Trophoblast cell (in vitro differentiated cells and primary cell): ENCODE measurements at regions not wholly inside any gene's neighbourhood (a gene's known extent, or its start where the extent isn't known, plus 50 kb on each side); places are given as distances from the start of the nearest gene placed in this dataset.

Experiments
- DNase-seq, 2 donors: peaks; one replicate each; pipeline ENCODE4 v3.0.0-alpha.2; 2016
- H2AFZ ChIP-seq: 2 replicates; pipeline ENCODE4 v1.6.1; 2013; ENCODE audit warnings: low read length, moderate library complexity, mild to moderate bottlenecking; ENCODE audit not compliant: insufficient read depth, poor library complexity
- H2AK5ac ChIP-seq: 2 replicates; pipeline ENCODE4 v1.6.1; 2013; ENCODE audit warnings: mild to moderate bottlenecking, low read length
- H2BK120ac ChIP-seq: 2 replicates; pipeline ENCODE4 v1.6.1; 2013; ENCODE audit warnings: low read length, mild to moderate bottlenecking, moderate library complexity; ENCODE audit not compliant: insufficient read depth, poor library complexity
- H2BK12ac ChIP-seq: 2 replicates; pipeline ENCODE4 v1.6.1; 2013; ENCODE audit warnings: mild to moderate bottlenecking, low read length, moderate library complexity
- H2BK5ac ChIP-seq: 2 replicates; pipeline ENCODE4 v1.6.1; 2013; ENCODE audit warnings: low read length, low read depth, moderate library complexity, mild to moderate bottlenecking; ENCODE audit not compliant: poor library complexity
- H3K14ac ChIP-seq: 2 replicates; pipeline ENCODE4 v1.6.1; 2013; ENCODE audit warnings: mild to moderate bottlenecking, low read length
- H3K18ac ChIP-seq: 2 replicates; pipeline ENCODE4 v1.6.1; 2013; ENCODE audit warnings: mild to moderate bottlenecking, low read length
- H3K23ac ChIP-seq: 2 replicates; pipeline ENCODE4 v1.6.1; 2013; ENCODE audit warnings: low read length
- H3K27ac ChIP-seq: 2 replicates; pipeline ENCODE4 v1.5.1; 2013; ENCODE audit warnings: low read depth, mild to moderate bottlenecking, inconsistent platforms, low read length, moderate library complexity
- H3K27me3 ChIP-seq: 2 replicates; pipeline ENCODE4 v1.6.1; 2013; ENCODE audit warnings: inconsistent platforms, mild to moderate bottlenecking, low read length, moderate library complexity; ENCODE audit not compliant: insufficient read depth
- H3K36me3 ChIP-seq, 2 experiments: 1 replicate in 1 of 2; 2 replicates in 1 of 2; pipeline ENCODE4 v1.6.1; 2013; ENCODE audit warnings: low read length in 2 of 2, mild to moderate bottlenecking in 2 of 2, moderate library complexity in 1 of 2; ENCODE audit not compliant: insufficient read depth in 2 of 2, control insufficient read depth in 1 of 2
- H3K4ac ChIP-seq: 2 replicates; pipeline ENCODE4 v1.6.1; 2013; ENCODE audit warnings: low read depth, mild to moderate bottlenecking, low read length, moderate library complexity
- H3K4me1 ChIP-seq, 2 experiments: 1 replicate in 1 of 2; 2 replicates in 1 of 2; pipeline ENCODE4 v1.6.1; 2013; ENCODE audit warnings: low read length in 2 of 2, mild to moderate bottlenecking in 2 of 2, moderate library complexity in 1 of 2; ENCODE audit not compliant: insufficient read depth in 2 of 2, control insufficient read depth in 1 of 2
- H3K4me2 ChIP-seq: 2 replicates; pipeline ENCODE4 v1.6.1; 2013; ENCODE audit warnings: inconsistent platforms, mild to moderate bottlenecking, low read length, moderate library complexity
- H3K4me3 ChIP-seq: 2 replicates; pipeline ENCODE4 v1.5.1; 2013; ENCODE audit warnings: mild to moderate bottlenecking, low read depth, low read length, inconsistent platforms
- H3K79me1 ChIP-seq: one replicate; pipeline ENCODE4 v1.6.1; 2013; ENCODE audit warnings: low read length
- H3K79me2 ChIP-seq: 2 replicates; pipeline ENCODE4 v1.6.1; 2013; ENCODE audit warnings: low read length, mild to moderate bottlenecking; ENCODE audit not compliant: control insufficient read depth, insufficient read depth, poor library complexity
- H3K9ac ChIP-seq: 2 replicates; pipeline ENCODE4 v1.6.1; 2013; ENCODE audit warnings: mild to moderate bottlenecking, low read length
- H3K9me3 ChIP-seq: 2 replicates; pipeline ENCODE4 v1.6.1; 2013; ENCODE audit warnings: low read depth, mild to moderate bottlenecking, control low read depth, inconsistent platforms, low read length; ENCODE audit not compliant: insufficient read depth
- H4K12ac ChIP-seq: 2 replicates; pipeline ENCODE4 v1.6.1; 2013; ENCODE audit warnings: low read depth, mild to moderate bottlenecking, low read length, moderate library complexity
- H4K8ac ChIP-seq: 2 replicates; pipeline ENCODE4 v1.6.1; 2013; ENCODE audit warnings: low read depth, mild to moderate bottlenecking, low read length, moderate library complexity
- H4K91ac ChIP-seq: one replicate; pipeline ENCODE4 v1.6.1; 2013; ENCODE audit warnings: low read depth, mild to moderate bottlenecking, low read length, moderate library complexity
- WGBS: extraction: QIAGEN DNeasy Blood & Tissue Kit; methylation state at CpG from one replicate; pipeline ENCODE4 v1.1.7; 2013; ENCODE audit warnings: missing lambda C conversion rate; ENCODE audit not compliant: insufficient read length, insufficient coverage; ENCODE audit errors: extremely low coverage; 5-methylcytosine and 5-hydroxymethylcytosine counted together

GRCh38 chr7:51706851-51707250 lies 390.2 kb upstream of the COBL start:
- Histone ChIP-seq H3K4ac (no peak overlapping the region), H2BK5ac (no peak overlapping the region), H2AFZ (no peak overlapping the region), H3K79me2 (no peaks in the 10 kb centered on the region), H3K9ac (no peak overlapping the region), H3K23ac (no peak overlapping the region), H3K4me3 (no peak overlapping the region), H3K27ac (no peak overlapping the region), H3K36me3 (no peaks in the 10 kb centered on the region), H3K18ac (no peak overlapping the region), H3K27me3 (no peaks in the 10 kb centered on the region), H2AK5ac (no peak overlapping the region), H3K9me3 (no peaks in the 10 kb centered on the region), H3K4me2 (no peak overlapping the region), H3K4me1 (no peaks in the 10 kb centered on the region), H2BK12ac (no peak overlapping the region), H4K8ac (no peak overlapping the region), H3K14ac (no peak overlapping the region), H4K12ac (no peak overlapping the region), H3K79me1 (no peaks in the 10 kb centered on the region), H2BK120ac (no peak overlapping the region), H4K91ac (no peak overlapping the region)
- no CpG with 5 or more reads among the region's 1 CpG for WGBS
- DNase-seq = no peak

GRCh38 chr7:51705701-51706100 lies 389.1 kb upstream of the COBL start:
- no peaks in the 10 kb centered on the region for H3K27me3 ChIP-seq
- H3K79me1 ChIP-seq = no peaks in the 10 kb centered on the region
- no peak overlapping the region for H3K4me2 ChIP-seq
- WGBS = no CpG with 5 or more reads among the region's 3 CpGs
- no peak overlapping the region for H3K18ac ChIP-seq
- no peak overlapping the region for H2BK5ac ChIP-seq
- no peak overlapping the region for H2AFZ ChIP-seq
- H4K91ac ChIP-seq = no peak overlapping the region
- no peak overlapping the region for H2AK5ac ChIP-seq
- no peak overlapping the region for H3K23ac ChIP-seq
- no peak for DNase-seq
- no peak overlapping the region for H3K14ac ChIP-seq
- no peak overlapping the region for H3K4ac ChIP-seq
- H3K27ac ChIP-seq = no peak overlapping the region
- no peaks in the 10 kb centered on the region for H3K9me3 ChIP-seq
- H3K4me3 ChIP-seq = no peak overlapping the region
- H2BK120ac ChIP-seq = no peak overlapping the region
- no peak overlapping the region for H2BK12ac ChIP-seq
- H3K9ac ChIP-seq = no peak overlapping the region
- no peak overlapping the region for H4K12ac ChIP-seq
- no peaks in the 10 kb centered on the region for H3K4me1 ChIP-seq
- H3K36me3 ChIP-seq = no peaks in the 10 kb centered on the region
- no peak overlapping the region for H4K8ac ChIP-seq
- H3K79me2 ChIP-seq = no peaks in the 10 kb centered on the region

DNA sequence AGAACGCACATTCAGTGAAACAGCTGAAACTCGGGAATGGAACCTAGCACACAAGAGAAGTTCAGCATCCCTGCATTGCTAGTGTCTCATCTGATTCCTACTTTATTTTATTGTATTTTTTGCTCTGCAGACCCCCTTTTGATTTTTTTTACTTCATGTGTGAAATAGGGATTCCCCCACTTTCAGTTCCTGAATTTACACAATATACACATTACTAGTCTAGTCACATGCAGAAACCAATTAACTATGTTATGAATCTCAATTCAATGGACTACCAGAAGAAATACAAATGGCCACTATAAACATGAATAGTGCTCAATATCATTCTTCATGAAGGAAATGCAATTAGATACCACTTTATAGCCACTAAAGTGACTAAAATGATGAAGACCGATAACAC lies 386.1 kb upstream of the COBL start:
- Histone ChIP-seq H3K27ac (no peak overlapping the region), H2BK5ac (no peak overlapping the region), H2AK5ac (no peak overlapping the region), H3K79me1 (no peaks in the 10 kb centered on the region), H3K14ac (no peak overlapping the region), H3K4me3 (no peak overlapping the region), H3K9ac (no peak overlapping the region), H2AFZ (no peak overlapping the region), H4K12ac (no peak overlapping the region), H4K91ac (no peak overlapping the region), H3K9me3 (no peaks in the 10 kb centered on the region), H3K79me2 (no peaks in the 10 kb centered on the region), H3K36me3 (no peaks in the 10 kb centered on the region), H3K4me2 (no peak overlapping the region), H3K4me1 (no peaks in the 10 kb centered on the region), H4K8ac (no peak overlapping the region), H3K18ac (no peak overlapping the region), H2BK12ac (no peak overlapping the region), H3K27me3 (no peaks in the 10 kb centered on the region), H2BK120ac (no peak overlapping the region), H3K4ac (no peak overlapping the region), H3K23ac (no peak overlapping the region)
- no peak for DNase-seq
- WGBS = no CpG with 5 or more reads among the region's 3 CpGs

DNA sequence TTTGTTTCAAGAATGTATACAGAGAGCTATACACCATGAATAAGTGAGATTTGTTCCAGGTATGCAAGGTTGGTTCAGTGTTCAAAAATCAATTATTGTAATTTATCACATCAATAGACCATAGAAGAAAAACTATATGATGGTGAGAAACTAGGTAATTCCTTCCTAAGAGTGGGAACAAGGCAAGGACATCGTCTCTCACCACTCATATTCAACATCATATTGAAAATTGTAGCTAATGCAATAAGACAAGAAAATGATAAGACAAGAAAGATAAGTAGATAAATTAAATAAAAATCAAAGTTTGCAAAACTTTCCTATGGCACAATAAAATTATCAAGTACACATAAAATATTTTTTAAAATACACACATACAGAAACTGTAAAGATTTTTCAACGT lies 385.3 kb upstream of the COBL start:
- Histone ChIP-seq H2AFZ (no peak overlapping the region), H3K4me3 (no peak overlapping the region), H4K8ac (no peak overlapping the region), H3K9me3 (no peaks in the 10 kb centered on the region), H2BK120ac (no peak overlapping the region), H3K79me1 (no peaks in the 10 kb centered on the region), H3K27ac (no peak overlapping the region), H2AK5ac (no peak overlapping the region), H2BK5ac (no peak overlapping the region), H3K23ac (no peak overlapping the region), H3K4ac (no peak overlapping the region), H3K18ac (no peak overlapping the region), H3K79me2 (no peaks in the 10 kb centered on the region), H3K36me3 (no peaks in the 10 kb centered on the region), H3K27me3 (no peaks in the 10 kb centered on the region), H4K91ac (no peak overlapping the region), H4K12ac (no peak overlapping the region), H2BK12ac (no peak overlapping the region), H3K9ac (no peak overlapping the region), H3K4me1 (no peaks in the 10 kb centered on the region), H3K14ac (no peak overlapping the region), H3K4me2 (no peak overlapping the region)
- WGBS = no CpG with 5 or more reads among the region's 2 CpGs
- DNase-seq = no peak
